CD4-positive, CD25-positive, alpha-beta regulatory T cell (primary cell): ENCODE measurements at regions not wholly inside any gene's neighbourhood (a gene's known extent, or its start where the extent isn't known, plus 50 kb on each side); places are given as distances from the start of the nearest gene placed in this dataset.

Source experiments
- ATAC-seq, 2 donors: fragments of 150-1000 bp; cut with Tn5 transposase; one replicate each; pipeline ENCODE4 v1.10.0; 2021; ENCODE audit warnings: low read depth in 2 of 2, moderate number of reproducible peaks in 2 of 2, moderate library complexity in 1 of 2
- DNase-seq, 3 donors: peaks; one replicate each; pipeline versions ENCODE4 v3.0.0 to v3.0.0-alpha.2; 2012 to 2022; ENCODE audit warnings: mixed read lengths in 1 of 3
- H3K27ac ChIP-seq: one replicate; pipeline ENCODE4 v1.7.0; 2013; ENCODE audit warnings: mild to moderate bottlenecking, low read length; ENCODE audit not compliant: insufficient read depth, poor library complexity, severe bottlenecking
- H3K27me3 ChIP-seq: one replicate; pipeline ENCODE4 v1.7.0; 2013; ENCODE audit warnings: low read length; ENCODE audit not compliant: control insufficient read depth, insufficient read depth
- H3K36me3 ChIP-seq: one replicate; pipeline ENCODE4 v1.7.0; 2013; ENCODE audit warnings: mild to moderate bottlenecking, low read length, moderate library complexity; ENCODE audit not compliant: control insufficient read depth, insufficient read depth
- H3K4me1 ChIP-seq: 2 replicates; pipeline ENCODE4 v1.7.0; 2013; ENCODE audit warnings: mild to moderate bottlenecking, low read length; ENCODE audit not compliant: insufficient read depth, control insufficient read depth, poor library complexity, severe bottlenecking
- H3K4me3 ChIP-seq: one replicate; pipeline ENCODE4 v1.7.0; 2013; ENCODE audit warnings: low read depth, mild to moderate bottlenecking, low read length, moderate library complexity
- H3K9me3 ChIP-seq, 2 experiments: 1 replicate in 1 of 2; 2 replicates in 1 of 2; pipeline ENCODE4 v1.7.0; 2013; ENCODE audit warnings: low read length in 2 of 2, mild to moderate bottlenecking in 1 of 2, moderate library complexity in 1 of 2; ENCODE audit not compliant: control insufficient read depth in 2 of 2
- H3K27ac Mint-ChIP-seq, 3 donors: one replicate each; pipeline ENCODE4 v1.8.0; 2020 to 2022; ENCODE audit warnings: mild to moderate bottlenecking in 3 of 3, mixed read lengths in 3 of 3, moderate library complexity in 2 of 3
- H3K27me3 Mint-ChIP-seq: one replicate; pipeline ENCODE4 v1.8.0; 2022; ENCODE audit warnings: mild to moderate bottlenecking, mixed read lengths
- H3K36me3 Mint-ChIP-seq: one replicate; pipeline ENCODE4 v1.8.0; 2020; ENCODE audit warnings: mixed read lengths
- H3K4me1 Mint-ChIP-seq, 4 donors: one replicate each; pipeline ENCODE4 v1.8.0; 2020 to 2022; ENCODE audit warnings: mixed read lengths in 4 of 4, mild to moderate bottlenecking in 1 of 4
- H3K4me3 Mint-ChIP-seq, 4 donors: one replicate each; pipeline ENCODE4 v1.8.0; 2020 to 2022; ENCODE audit warnings: mild to moderate bottlenecking in 4 of 4, mixed read lengths in 4 of 4, moderate library complexity in 3 of 4
- H3K9me3 Mint-ChIP-seq, 7 donors: one replicate each; pipeline ENCODE4 v1.8.0; 2020 to 2022; ENCODE audit warnings: mixed read lengths in 7 of 7, mild to moderate bottlenecking in 3 of 7, moderate library complexity in 2 of 7

- Mint-ChIP-seq H3K4me1 (no peaks in the 10 kb centered on the region), H3K9me3 (peaks cover 0 to 13% (median 10%) of the 10 kb centered on the region in 7 donors), H3K27ac (no peak overlapping the region), H3K36me3 (no peaks in the 10 kb centered on the region), H3K4me3 (no peak overlapping the region), H3K27me3 (no peaks in the 10 kb centered on the region)
- ATAC-seq (no peak), DNase-seq (no peak)
- no peaks in the 10 kb centered on the region for H3K27me3 ChIP-seq
- no peaks in the 10 kb centered on the region for H3K9me3 ChIP-seq
- no peaks in the 10 kb centered on the region for H3K4me1 ChIP-seq
- no peak overlapping the region for H3K27ac ChIP-seq
- H3K36me3 ChIP-seq, result no peaks in the 10 kb centered on the region
- no peak overlapping the region for H3K4me3 ChIP-seq
Measured at GRCh38 chr4:36687681-36688080, 406.3 kb downstream of the DTHD1 start.

DNA sequence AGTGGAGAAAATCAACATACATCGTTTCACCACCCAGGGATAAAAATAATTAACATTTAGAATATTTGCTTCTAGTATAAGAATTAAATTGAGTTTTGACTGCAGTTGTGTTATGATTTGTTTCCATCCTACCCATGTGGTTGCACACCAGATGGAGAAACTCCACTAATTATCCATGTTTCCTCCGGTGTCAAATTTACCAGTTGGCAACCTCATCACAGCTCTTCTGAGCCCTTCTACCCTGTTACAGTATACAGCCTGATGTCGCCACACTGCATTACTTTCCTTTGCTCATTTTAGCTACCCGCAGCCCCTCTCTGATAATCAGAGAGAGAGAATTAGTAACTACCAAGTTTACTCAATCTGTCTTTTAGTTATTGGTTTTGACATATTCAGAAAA lies 411.2 kb downstream of the DTHD1 start:
- no peaks in the 10 kb centered on the region for H3K9me3 ChIP-seq
- peaks cover 0 to 14% (median 7%) of the 10 kb centered on the region in 7 donors for H3K9me3 Mint-ChIP-seq
- H3K27me3 Mint-ChIP-seq, result no peaks in the 10 kb centered on the region

DNA sequence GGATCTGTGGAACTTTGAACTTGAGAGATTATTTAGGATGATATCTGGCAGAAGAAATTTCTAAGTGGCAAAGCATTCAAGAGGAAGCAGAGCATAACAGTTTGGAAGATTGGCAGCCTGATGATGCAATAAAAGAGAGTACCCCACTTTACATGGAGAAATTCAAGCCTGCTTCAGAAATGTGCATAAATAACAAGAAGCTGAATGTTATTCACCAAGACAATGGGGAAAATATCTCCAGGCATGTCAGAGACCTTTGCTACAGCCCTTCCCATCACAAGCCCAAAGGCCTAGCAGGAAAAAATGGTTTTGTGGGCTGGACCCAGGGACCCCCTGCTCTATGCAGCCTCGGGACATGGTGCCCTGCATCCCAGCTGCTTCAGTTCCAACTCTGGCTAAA lies 420.8 kb downstream of the DTHD1 start:
- H3K27me3 Mint-ChIP-seq, result no peaks in the 10 kb centered on the region

More for the DNA sequence above, 411.2 kb downstream of the DTHD1 start:
- H3K4me3 Mint-ChIP-seq, result no peak overlapping the region
- H3K27ac ChIP-seq, result no peak overlapping the region
- H3K4me1 ChIP-seq, result no peaks in the 10 kb centered on the region
- H3K27me3 ChIP-seq, result no peaks in the 10 kb centered on the region
- DNase-seq (no peak), ATAC-seq (no peak)
- H3K4me3 ChIP-seq, result no peak overlapping the region
- H3K4me1 Mint-ChIP-seq, result peaks cover 0 to 5% (median 0%) of the 10 kb centered on the region in 4 donors
- no peaks in the 10 kb centered on the region for H3K36me3 ChIP-seq
- no peaks in the 10 kb centered on the region for H3K36me3 Mint-ChIP-seq
- no peak overlapping the region for H3K27ac Mint-ChIP-seq

GRCh38 chr4:36704289-36704688 lies 422.9 kb downstream of the DTHD1 start:
- no peaks in the 10 kb centered on the region for H3K4me1 ChIP-seq
- Mint-ChIP-seq H3K9me3 (peaks cover 0 to 13% (median 1%) of the 10 kb centered on the region in 7 donors), H3K27me3 (no peaks in the 10 kb centered on the region), H3K36me3 (no peaks in the 10 kb centered on the region), H3K4me3 (no peak overlapping the region), H3K27ac (no peak overlapping the region), H3K4me1 (no peaks in the 10 kb centered on the region)
- H3K27ac ChIP-seq, result no peak overlapping the region
- no peak for DNase-seq
- no peaks in the 10 kb centered on the region for H3K36me3 ChIP-seq
- H3K4me3 ChIP-seq, result no peak overlapping the region
- H3K9me3 ChIP-seq, result no peaks in the 10 kb centered on the region
- no peak for ATAC-seq
- no peaks in the 10 kb centered on the region for H3K27me3 ChIP-seq

More for the DNA sequence above, 420.8 kb downstream of the DTHD1 start:
- Mint-ChIP-seq H3K4me3 (no peak overlapping the region), H3K4me1 (no peaks in the 10 kb centered on the region), H3K27ac (no peak overlapping the region), H3K9me3 (peaks cover 0 to 13% (median 1%) of the 10 kb centered on the region in 7 donors), H3K36me3 (no peaks in the 10 kb centered on the region)
- ATAC-seq, result no peak
- no peak for DNase-seq
- H3K4me3 ChIP-seq, result no peak overlapping the region
- no peaks in the 10 kb centered on the region for H3K36me3 ChIP-seq
- H3K9me3 ChIP-seq, result no peaks in the 10 kb centered on the region
- H3K27me3 ChIP-seq, result no peaks in the 10 kb centered on the region
- no peak overlapping the region for H3K27ac ChIP-seq
- H3K4me1 ChIP-seq, result no peaks in the 10 kb centered on the region

- ATAC-seq, result no peak
- Mint-ChIP-seq H3K4me1 (no peaks in the 10 kb centered on the region), H3K4me3 (no peak overlapping the region), H3K9me3 (peaks cover 0 to 4% (median 0%) of the 10 kb centered on the region in 7 donors), H3K27me3 (no peaks in the 10 kb centered on the region), H3K36me3 (no peaks in the 10 kb centered on the region), H3K27ac (no peak overlapping the region)
- Histone ChIP-seq H3K27ac (no peak overlapping the region), H3K9me3 (no peaks in the 10 kb centered on the region), H3K27me3 (no peaks in the 10 kb centered on the region), H3K4me3 (no peak overlapping the region), H3K36me3 (no peaks in the 10 kb centered on the region), H3K4me1 (no peaks in the 10 kb centered on the region)
- no peak for DNase-seq
Measured at GRCh38 chr4:36709991-36710390, 428.6 kb downstream of the DTHD1 start.

GRCh38 chr4:36712013-36712412 lies 430.6 kb downstream of the DTHD1 start:
- H3K9me3 Mint-ChIP-seq, result peaks cover 0 to 4% (median 0%) of the 10 kb centered on the region in 7 donors

GRCh38 chr4:36716874-36717273 lies 435.5 kb downstream of the DTHD1 start:
- H3K9me3 ChIP-seq, result no peaks in the 10 kb centered on the region

More at GRCh38 chr4:36712013-36712412, 430.6 kb downstream of the DTHD1 start:
- Histone ChIP-seq H3K27me3 (no peaks in the 10 kb centered on the region), H3K4me3 (no peak overlapping the region), H3K27ac (no peak overlapping the region), H3K4me1 (no peaks in the 10 kb centered on the region), H3K9me3 (no peaks in the 10 kb centered on the region), H3K36me3 (no peaks in the 10 kb centered on the region)
- DNase-seq, result no peak
- ATAC-seq, result no peak
- no peak overlapping the region for H3K27ac Mint-ChIP-seq
- no peaks in the 10 kb centered on the region for H3K27me3 Mint-ChIP-seq
- H3K4me1 Mint-ChIP-seq, result no peaks in the 10 kb centered on the region
- H3K4me3 Mint-ChIP-seq, result no peak overlapping the region
- H3K36me3 Mint-ChIP-seq, result no peaks in the 10 kb centered on the region

GRCh38 chr4:36719425-36719824 lies 438.0 kb downstream of the DTHD1 start:
- no peak for ATAC-seq
- H3K36me3 ChIP-seq, result no peaks in the 10 kb centered on the region
- H3K27me3 Mint-ChIP-seq, result peaks cover 3% of the 10 kb centered on the region

More at GRCh38 chr4:36716874-36717273, 435.5 kb downstream of the DTHD1 start:
- DNase-seq (no peak), ATAC-seq (no peak)
- no peak overlapping the region for H3K4me3 Mint-ChIP-seq
- H3K36me3 Mint-ChIP-seq, result no peaks in the 10 kb centered on the region
- H3K27ac Mint-ChIP-seq, result no peak overlapping the region
- H3K9me3 Mint-ChIP-seq, result peaks cover 0 to 3% (median 1%) of the 10 kb centered on the region in 7 donors
- Histone ChIP-seq H3K4me1 (no peaks in the 10 kb centered on the region), H3K4me3 (no peak overlapping the region), H3K27me3 (no peaks in the 10 kb centered on the region), H3K27ac (no peak overlapping the region), H3K36me3 (no peaks in the 10 kb centered on the region)
- H3K27me3 Mint-ChIP-seq, result no peaks in the 10 kb centered on the region
- no peaks in the 10 kb centered on the region for H3K4me1 Mint-ChIP-seq

More at GRCh38 chr4:36719425-36719824, 438.0 kb downstream of the DTHD1 start:
- no peaks in the 10 kb centered on the region for H3K4me1 Mint-ChIP-seq
- Histone ChIP-seq H3K4me1 (no peaks in the 10 kb centered on the region), H3K27me3 (no peaks in the 10 kb centered on the region), H3K27ac (no peak overlapping the region), H3K9me3 (no peaks in the 10 kb centered on the region), H3K4me3 (no peak overlapping the region)
- no peak overlapping the region for H3K4me3 Mint-ChIP-seq
- DNase-seq, result no peak
- peaks cover 0 to 3% (median 1%) of the 10 kb centered on the region in 7 donors for H3K9me3 Mint-ChIP-seq
- no peaks in the 10 kb centered on the region for H3K36me3 Mint-ChIP-seq
- H3K27ac Mint-ChIP-seq, result no peak overlapping the region
